ENCODE measurements at regions not wholly inside any gene's neighbourhood (a gene's known extent, or its start where the extent isn't known, plus 50 kb on each side); places are given as distances from the start of the nearest gene placed in this dataset.

- Histone ChIP-seq H3K4me1 (ENCODE audit: control insufficient read depth, insufficient read depth, low read length) (peaks cover 20% of the 10 kb centered on the region), H3K36me3 (ENCODE audit: control insufficient read depth, insufficient read depth, low read length) (no peaks in the 10 kb centered on the region), H3K4me3 (ENCODE audit: low read length) (no peak overlapping the region), H3K27ac (ENCODE audit: low read length) (no peak overlapping the region), H3K27me3 (ENCODE audit: control insufficient read depth, insufficient read depth, low read length) (peaks cover 6% of the 10 kb centered on the region), H3K9me3 (ENCODE audit: control insufficient read depth, insufficient read depth, low read length) (no peaks in the 10 kb centered on the region)
- no peaks in the 10 kb centered on the region for H3K9me3 Mint-ChIP-seq
- no peak overlapping the region for H3K27ac Mint-ChIP-seq
- TF ChIP-seq, protein P1, sequence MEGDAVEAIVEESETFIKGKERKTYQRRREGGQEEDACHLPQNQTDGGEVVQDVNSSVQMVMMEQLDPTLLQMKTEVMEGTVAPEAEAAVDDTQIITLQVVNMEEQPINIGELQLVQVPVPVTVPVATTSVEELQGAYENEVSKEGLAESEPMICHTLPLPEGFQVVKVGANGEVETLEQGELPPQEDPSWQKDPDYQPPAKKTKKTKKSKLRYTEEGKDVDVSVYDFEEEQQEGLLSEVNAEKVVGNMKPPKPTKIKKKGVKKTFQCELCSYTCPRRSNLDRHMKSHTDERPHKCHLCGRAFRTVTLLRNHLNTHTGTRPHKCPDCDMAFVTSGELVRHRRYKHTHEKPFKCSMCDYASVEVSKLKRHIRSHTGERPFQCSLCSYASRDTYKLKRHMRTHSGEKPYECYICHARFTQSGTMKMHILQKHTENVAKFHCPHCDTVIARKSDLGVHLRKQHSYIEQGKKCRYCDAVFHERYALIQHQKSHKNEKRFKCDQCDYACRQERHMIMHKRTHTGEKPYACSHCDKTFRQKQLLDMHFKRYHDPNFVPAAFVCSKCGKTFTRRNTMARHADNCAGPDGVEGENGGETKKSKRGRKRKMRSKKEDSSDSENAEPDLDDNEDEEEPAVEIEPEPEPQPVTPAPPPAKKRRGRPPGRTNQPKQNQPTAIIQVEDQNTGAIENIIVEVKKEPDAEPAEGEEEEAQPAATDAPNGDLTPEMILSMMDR (IDR thresholded peaks at IDR 0.05) = no peak
- no peak overlapping the region for H3K4me3 Mint-ChIP-seq
- peak in 2 of 3 donors; percentile 18 to 73 for ATAC-seq
- DNase-seq = no peak
- H3K36me3 Mint-ChIP-seq = no peaks in the 10 kb centered on the region
- peaks cover 2 to 21% of the 10 kb centered on the region in 2 donors for H3K4me1 Mint-ChIP-seq
- intact Hi-C loops (cut with micrococcal nuclease) = no loop called here
- WGBS (ENCODE audit: insufficient coverage) = 46% methylated on average over 26 of the region's 26 CpGs
- peaks cover 41 to 42% of the 10 kb centered on the region in 2 donors for H3K27me3 Mint-ChIP-seq (ENCODE audit: low read depth in 2 of 2)
Observed at GRCh38 chr20:50292591-50293283, 102.1 kb downstream of the CEBPB start.

- Histone ChIP-seq H3K4me3 (ENCODE audit: low read length) (no peak overlapping the region), H3K4me1 (ENCODE audit: control insufficient read depth, insufficient read depth, low read length) (peaks cover 26% of the 10 kb centered on the region), H3K9me3 (ENCODE audit: control insufficient read depth, insufficient read depth, low read length) (no peaks in the 10 kb centered on the region), H3K27ac (ENCODE audit: low read length) (no peak overlapping the region), H3K36me3 (ENCODE audit: control insufficient read depth, insufficient read depth, low read length) (no peaks in the 10 kb centered on the region), H3K27me3 (ENCODE audit: control insufficient read depth, insufficient read depth, low read length) (peaks cover 6% of the 10 kb centered on the region)
- Mint-ChIP-seq H3K36me3 (no peaks in the 10 kb centered on the region), H3K4me1 (peaks cover 10 to 28% of the 10 kb centered on the region in 2 donors), H3K9me3 (no peaks in the 10 kb centered on the region), H3K27me3 (ENCODE audit: low read depth in 2 of 2) (peaks cover 33 to 44% of the 10 kb centered on the region in 2 donors), H3K4me3 (no peak overlapping the region), H3K27ac (no peak overlapping the region)
- 83% methylated on average over 19 of the region's 21 CpGs for WGBS (ENCODE audit: insufficient coverage)
- intact Hi-C loops (cut with micrococcal nuclease) = no loop called here
- DNase-seq (no peak), ATAC-seq (no peak)
- TF ChIP-seq, protein P1 (IDR thresholded peaks at IDR 0.05) = no peak
Observed at GRCh38 chr20:50293284-50294139, 102.9 kb downstream of the CEBPB start.

GRCh38 chr20:50294164-50295088 lies 103.8 kb downstream of the CEBPB start:
- H3K27ac ChIP-seq (ENCODE audit: low read length) = no peak overlapping the region
- intact Hi-C loops (cut with micrococcal nuclease) = no loop called here
- peaks cover 35% of the 10 kb centered on the region for H3K4me1 ChIP-seq (ENCODE audit: control insufficient read depth, insufficient read depth, low read length)
- no peak for ATAC-seq
- peaks cover 14 to 37% of the 10 kb centered on the region in 2 donors for H3K4me1 Mint-ChIP-seq
- no peak overlapping the region for H3K27ac Mint-ChIP-seq
- WGBS (ENCODE audit: insufficient coverage) = 88% methylated on average over 17 of the region's 18 CpGs
- no peak overlapping the region for H3K4me3 ChIP-seq (ENCODE audit: low read length)
- TF ChIP-seq, protein P1 (IDR thresholded peaks at IDR 0.05) = no peak
- no peaks in the 10 kb centered on the region for H3K36me3 Mint-ChIP-seq
- DNase-seq = no peak
- H3K27me3 ChIP-seq (ENCODE audit: control insufficient read depth, insufficient read depth, low read length) = peaks cover 6% of the 10 kb centered on the region
- peaks cover 27 to 40% of the 10 kb centered on the region in 2 donors for H3K27me3 Mint-ChIP-seq (ENCODE audit: low read depth in 2 of 2)
- H3K9me3 Mint-ChIP-seq = no peaks in the 10 kb centered on the region
- H3K36me3 ChIP-seq (ENCODE audit: control insufficient read depth, insufficient read depth, low read length) = no peaks in the 10 kb centered on the region
- no peak overlapping the region for H3K4me3 Mint-ChIP-seq
- no peaks in the 10 kb centered on the region for H3K9me3 ChIP-seq (ENCODE audit: control insufficient read depth, insufficient read depth, low read length)
